ENCODE measurements at regions not wholly inside any gene's neighbourhood (a gene's known extent, or its start where the extent isn't known, plus 50 kb on each side); places are given as distances from the start of the nearest gene placed in this dataset.

GRCh38 chr3:96734273-96735009 lies 80.0 kb upstream of the EPHA6 start:
- no peak for DNase-seq

GRCh38 chr3:96748139-96748538 lies 66.3 kb upstream of the EPHA6 start:
- no peak for DNase-seq

GRCh38 chr3:96750094-96750767 lies 64.2 kb upstream of the EPHA6 start:
- DNase-seq = no peak

- no peak for DNase-seq
Observed at GRCh38 chr3:96753124-96753523, 61.3 kb upstream of the EPHA6 start.

- no peak for DNase-seq
Observed at GRCh38 chr3:96754128-96754527, 60.3 kb upstream of the EPHA6 start.

GRCh38 chr3:96755519-96755918 lies 58.9 kb upstream of the EPHA6 start:
- no peak for DNase-seq

- no peak for DNase-seq
Observed at GRCh38 chr3:96756516-96756915, 57.9 kb upstream of the EPHA6 start.

- DNase-seq = no peak
Observed at GRCh38 chr3:96760956-96761355, 53.4 kb upstream of the EPHA6 start.
